Gastroesophageal sphincter (tissue), 3 donors: ENCODE measurements at regions not wholly inside any gene's neighbourhood (a gene's known extent, or its start where the extent isn't known, plus 50 kb on each side); places are given as distances from the start of the nearest gene placed in this dataset.

ENCODE experiments used
- CTCF ChIP-seq, 4 experiments: fragments of 200-600 bp in 2 of 4; fragments of 450-650 bp in 2 of 4; sonication (generic) in 1 of 4; IDR thresholded peaks; one replicate each; pipeline ENCODE4 v1.5.1; 2017 to 2019; ENCODE audit warnings: antibody characterized with exemption in 4 of 4, mild to moderate bottlenecking in 2 of 4, moderate library complexity in 2 of 4
- EP300 ChIP-seq: sonication (generic); formaldehyde crosslinking; IDR thresholded peaks from one replicate; pipeline ENCODE4 v1.6.1; 2017; ENCODE audit warnings: antibody characterized with exemption, mild to moderate bottlenecking
- POLR2A ChIP-seq, 2 donors: fragments of 450-650 bp; IDR thresholded peaks; one replicate each; pipeline ENCODE4 v1.6.1; 2017; ENCODE audit warnings: antibody characterized with exemption in 2 of 2, mild to moderate bottlenecking in 2 of 2, moderate library complexity in 1 of 2
- POLR2AphosphoS5 ChIP-seq: sonication (generic); formaldehyde crosslinking; IDR thresholded peaks from one replicate; pipeline ENCODE4 v1.6.1; 2017; ENCODE audit warnings: antibody characterized with exemption

GRCh38 chr4:63795301-63795700 lies 613.9 kb downstream of the TECRL start:
- no peak for TF ChIP-seq CTCF (IDR thresholded peaks at IDR 0.05)
- no peak for TF ChIP-seq POLR2AphosphoS5
- no peak for TF ChIP-seq POLR2A (IDR thresholded peaks at IDR 0.05)
- TF ChIP-seq EP300: no peak
